ENCODE measurements at regions not wholly inside any gene's neighbourhood (a gene's known extent, or its start where the extent isn't known, plus 50 kb on each side); places are given as distances from the start of the nearest gene placed in this dataset.

DNA sequence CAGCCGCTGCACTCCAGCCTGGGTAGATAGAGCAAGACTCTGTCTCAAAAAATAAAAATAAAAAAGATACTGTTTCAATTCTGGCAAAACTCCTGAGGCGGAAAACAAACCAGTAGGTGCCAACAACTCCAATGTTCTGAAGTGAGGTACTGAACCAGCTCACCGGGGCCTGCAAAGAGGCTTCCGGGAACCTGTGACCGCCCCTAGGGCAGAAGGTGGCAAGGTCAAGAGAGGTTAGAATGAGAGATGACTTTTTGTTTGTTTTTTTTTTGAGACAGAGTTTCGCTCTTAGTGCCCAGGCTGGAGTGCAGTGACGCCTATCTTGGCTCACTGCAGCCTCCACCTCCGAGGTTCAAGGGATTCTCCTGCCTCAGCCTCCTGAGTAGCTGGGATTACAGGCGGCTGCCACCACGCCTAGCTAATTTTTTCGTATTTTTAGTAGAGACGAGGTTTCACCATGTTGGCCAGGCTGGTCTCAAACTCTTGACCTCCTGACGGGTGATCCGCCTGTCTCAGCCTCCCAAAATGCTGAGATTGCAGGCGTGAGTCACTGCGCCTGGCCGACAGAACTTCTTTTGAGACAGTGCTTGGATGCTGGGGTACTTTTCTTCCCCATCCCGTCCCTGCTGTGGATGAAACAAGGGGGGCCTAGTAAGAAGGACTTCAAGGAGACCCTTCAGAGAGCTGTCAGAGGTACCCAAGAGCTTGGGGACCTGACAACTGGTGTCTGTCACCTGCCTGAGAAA lies 91.9 kb upstream of the SLC25A33 start:
- no peak overlapping the region for H3K4me3 ChIP-seq (replicated peaks in 1 of 3; ENCODE audit: insufficient read depth in 1 of 3, low read depth in 2 of 3, low read length in 3 of 3)
- 57% methylated on average over 18 of the region's 18 CpGs for WGBS (ENCODE audit: low lambda C conversion rate)
- ATAC-seq (no peak), DNase-seq (ENCODE audit: low spot score) (no peak), FAIRE-seq (no peak)
- CTCF ChIA-PET (ENCODE audit: low intra/inter-chr PET ratio, low total read pairs): no interaction called here
- no peaks in the 10 kb centered on the region for H3K9me3 ChIP-seq (ENCODE audit: low read length)
- H4K20me1 ChIP-seq (ENCODE audit: insufficient read depth, low read length): no peaks in the 10 kb centered on the region
- H3K9ac ChIP-seq (ENCODE audit: insufficient read depth, low read depth, low read length): no peak overlapping the region
- H3K36me3 ChIP-seq (replicated peaks in 1 of 2; ENCODE audit: control insufficient read depth in 1 of 2, insufficient read depth in 2 of 2, low read length in 2 of 2): no peaks in the 10 kb centered on the region
- in situ Hi-C loops (cut with HindIII; ENCODE audit: extremely low pct_ligation_motif_present, low pct_unique_long_range_greater_than_20kb): no loop called here
- H3K79me2 ChIP-seq (ENCODE audit: insufficient read depth, low read length): no peaks in the 10 kb centered on the region
- no TSS peak for BruUV-seq (replicated peaks)
- peaks cover 80% of the 10 kb centered on the region for H3K4me1 ChIP-seq (ENCODE audit: insufficient read depth, low read length)
- POLR2A ChIA-PET: interaction anchor here (1.0 to 1.3 kb wide), 2 partner anchors 9 to 12 kb away, joined by 4 to 7 read pairs; no protein-coding TSS in a partner anchor
- no peak overlapping the region for H2AFZ ChIP-seq (ENCODE audit: low read length)
- H3K4me2 ChIP-seq (ENCODE audit: low read depth, low read length): no peak overlapping the region; the same call in 1 of the 2 replicates
- no peak overlapping the region for H3K27ac ChIP-seq (ENCODE audit: extremely low read length, insufficient read depth, low read length)
- no peaks in the 10 kb centered on the region; a peak in 1 of 5 replicates for H3K27me3 ChIP-seq (ENCODE audit: control insufficient read depth in 1 of 2, insufficient read depth in 2 of 2, low read length in 2 of 2)
- intact Hi-C loops (cut with micrococcal nuclease; ENCODE audit: unreplicated experiment): no loop called here
- TF ChIP-seq ETV5 (CRISPR knock-in tag; IDR thresholded peaks at IDR 0.05; ENCODE audit: borderline replicate concordance) (peak; percentile 40; the same call in 1 of the 2 replicates), HMG20A (CRISPR knock-in tag; IDR thresholded peaks at IDR 0.05; ENCODE audit: borderline replicate concordance) (no peak), CCDC6 (CRISPR knock-in tag; IDR thresholded peaks at IDR 0.05) (no peak), ATF4 (CRISPR knock-in tag; IDR thresholded peaks at IDR 0.05) (no peak), ZSCAN31 (CRISPR knock-in tag; IDR thresholded peaks at IDR 0.05; ENCODE audit: low read depth) (no peak), TCF7L2 (IDR thresholded peaks at IDR 0.05; ENCODE audit: low read depth, low read length) (no peak), ZNF501 (CRISPR knock-in tag; IDR thresholded peaks at IDR 0.05) (no peak), ZBTB33 (CRISPR knock-in tag; IDR thresholded peaks at IDR 0.05) (peak; percentile 47; the same call in 1 of the 2 replicates), ZNF563 (CRISPR knock-in tag; IDR thresholded peaks at IDR 0.05) (no peak), TOPORS (CRISPR knock-in tag; IDR thresholded peaks at IDR 0.05) (no peak), FLYWCH1 (CRISPR knock-in tag; IDR thresholded peaks at IDR 0.05) (no peak), ZNF788 (CRISPR knock-in tag; IDR thresholded peaks at IDR 0.05; ENCODE audit: borderline replicate concordance) (no peak), ARID2 (CRISPR knock-in tag; IDR thresholded peaks at IDR 0.05; ENCODE audit: borderline replicate concordance) (no peak), CBX1 (IDR thresholded peaks at IDR 0.05; ENCODE audit: low read depth) (no peak), YEATS2 (CRISPR knock-in tag; IDR thresholded peaks at IDR 0.05; ENCODE audit: borderline replicate concordance) (no peak), ZNF547 (CRISPR knock-in tag; IDR thresholded peaks at IDR 0.05) (no peak), NR2F6 (IDR thresholded peaks at IDR 0.05) (peak; percentile 63), NR2F6 (CRISPR knock-in tag; IDR thresholded peaks at IDR 0.05) (peak; percentile 74)
- TF ChIP-seq, protein P1, sequence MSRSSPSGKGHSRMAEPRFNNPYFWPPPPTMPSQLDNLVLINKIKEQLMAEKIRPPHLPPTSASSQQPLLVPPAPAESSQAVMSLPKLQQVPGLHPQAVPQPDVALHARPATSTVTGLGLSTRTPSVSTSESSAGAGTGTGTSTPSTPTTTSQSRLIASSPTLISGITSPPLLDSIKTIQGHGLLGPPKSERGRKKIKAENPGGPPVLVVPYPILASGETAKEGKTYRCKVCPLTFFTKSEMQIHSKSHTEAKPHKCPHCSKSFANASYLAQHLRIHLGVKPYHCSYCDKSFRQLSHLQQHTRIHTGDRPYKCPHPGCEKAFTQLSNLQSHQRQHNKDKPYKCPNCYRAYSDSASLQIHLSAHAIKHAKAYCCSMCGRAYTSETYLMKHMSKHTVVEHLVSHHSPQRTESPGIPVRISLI (CRISPR knock-in tag; IDR thresholded peaks at IDR 0.05; ENCODE audit: borderline replicate concordance): peak; percentile 35; the same call in 1 of the 2 replicates
- TF ChIP-seq, protein P2, sequence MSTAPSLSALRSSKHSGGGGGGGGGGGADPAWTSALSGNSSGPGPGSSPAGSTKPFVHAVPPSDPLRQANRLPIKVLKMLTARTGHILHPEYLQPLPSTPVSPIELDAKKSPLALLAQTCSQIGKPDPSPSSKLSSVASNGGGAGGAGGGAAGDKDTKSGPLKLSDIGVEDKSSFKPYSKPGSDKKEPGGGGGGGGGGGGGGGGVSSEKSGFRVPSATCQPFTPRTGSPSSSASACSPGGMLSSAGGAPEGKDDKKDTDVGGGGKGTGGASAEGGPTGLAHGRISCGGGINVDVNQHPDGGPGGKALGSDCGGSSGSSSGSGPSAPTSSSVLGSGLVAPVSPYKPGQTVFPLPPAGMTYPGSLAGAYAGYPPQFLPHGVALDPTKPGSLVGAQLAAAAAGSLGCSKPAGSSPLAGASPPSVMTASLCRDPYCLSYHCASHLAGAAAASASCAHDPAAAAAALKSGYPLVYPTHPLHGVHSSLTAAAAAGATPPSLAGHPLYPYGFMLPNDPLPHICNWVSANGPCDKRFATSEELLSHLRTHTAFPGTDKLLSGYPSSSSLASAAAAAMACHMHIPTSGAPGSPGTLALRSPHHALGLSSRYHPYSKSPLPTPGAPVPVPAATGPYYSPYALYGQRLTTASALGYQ (CRISPR knock-in tag; IDR thresholded peaks at IDR 0.05): no peak
